GM19328 (cell line): ENCODE measurements at regions not wholly inside any gene's neighbourhood (a gene's known extent, or its start where the extent isn't known, plus 50 kb on each side); places are given as distances from the start of the nearest gene placed in this dataset.
"Not testable (repeated sequence)": the region's sequence is repeated elsewhere in the genome, so short reads cannot be mapped to it uniquely, and the experiment has no call there.

ENCODE experiments used
- ATAC-seq: cut with Tn5 transposase; IDR thresholded peaks from one replicate; pipeline ENCODE4 v1.9.1; 2021; ENCODE audit warnings: mild to moderate bottlenecking, moderate library complexity; ENCODE audit not compliant: unreplicated experiment

DNA sequence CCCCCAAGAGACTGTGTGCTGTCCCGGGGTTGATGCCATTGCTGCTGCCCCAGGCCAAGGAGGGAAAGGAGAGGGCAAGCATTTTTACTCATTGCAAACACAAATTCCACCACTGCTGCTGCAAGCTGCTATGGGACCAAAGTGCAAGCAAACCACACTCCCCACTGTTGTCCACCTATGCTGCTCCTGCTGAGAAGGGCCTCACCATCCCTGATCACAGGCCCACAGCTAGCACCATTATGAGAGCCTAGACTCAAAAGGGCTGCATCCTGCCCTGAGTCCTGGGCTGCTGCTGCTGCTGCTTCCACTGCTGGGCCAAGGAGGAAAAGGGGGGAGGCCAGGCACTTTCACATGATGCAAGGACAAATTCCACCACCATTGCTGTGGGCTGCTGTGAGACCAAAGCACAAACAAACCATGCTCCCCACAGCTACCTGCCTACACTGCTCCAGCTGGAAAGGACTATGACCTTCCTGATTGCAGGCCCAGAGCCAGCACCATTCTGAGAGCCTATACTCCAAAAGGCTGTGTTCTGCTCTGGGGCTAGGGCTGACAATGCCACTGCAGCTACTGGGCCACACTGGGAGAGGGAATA is 218.2 kb upstream of the ZCCHC13 start:
- no peak for ATAC-seq

DNA sequence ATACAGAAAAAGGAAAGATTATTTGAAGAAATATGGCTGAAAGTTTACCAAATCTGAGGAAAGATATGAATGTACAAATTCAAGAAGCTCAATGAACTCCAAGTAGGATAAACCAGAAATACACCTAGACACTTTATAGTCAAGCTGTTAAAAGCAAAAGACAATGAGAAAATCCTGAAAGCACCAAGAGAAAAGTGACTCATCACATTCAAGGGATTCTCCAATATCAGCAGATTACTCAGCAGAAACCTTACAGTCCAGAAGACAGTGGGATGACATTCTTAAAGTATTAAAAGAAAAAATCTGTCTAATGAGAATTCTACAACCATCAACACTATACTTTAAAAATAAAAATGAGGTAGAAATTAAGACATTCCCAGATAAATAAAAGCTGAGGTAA is 223.8 kb upstream of the ZCCHC13 start:
- ATAC-seq, result no peak

DNA sequence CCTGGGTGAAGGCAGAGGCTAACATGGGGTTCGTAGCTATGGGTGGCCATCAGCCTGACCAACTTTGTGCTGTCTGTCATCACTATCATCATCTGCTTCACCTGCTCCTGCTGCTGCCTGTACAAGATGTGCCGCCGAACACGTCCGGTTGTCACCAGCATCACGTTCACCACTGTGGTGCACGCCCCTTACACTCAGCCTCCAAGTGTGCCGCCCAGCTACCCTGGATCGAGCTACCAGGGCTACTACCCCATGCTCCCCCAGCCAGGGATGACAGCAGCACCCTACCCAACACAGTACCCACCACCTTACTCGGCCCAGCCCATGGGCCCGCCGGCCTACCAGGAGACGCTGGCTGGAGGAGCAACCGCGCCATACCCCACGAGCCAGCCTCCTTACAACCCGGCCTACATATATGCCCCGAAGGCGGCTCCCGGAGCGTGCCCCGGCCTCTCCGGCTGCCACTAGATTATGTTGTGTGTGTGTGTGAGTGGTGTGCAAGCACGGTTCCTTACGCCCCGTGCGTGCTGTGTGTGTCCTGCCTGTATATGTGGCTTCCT is 213.4 kb upstream of the XIST start:
- ATAC-seq, result no peak

DNA sequence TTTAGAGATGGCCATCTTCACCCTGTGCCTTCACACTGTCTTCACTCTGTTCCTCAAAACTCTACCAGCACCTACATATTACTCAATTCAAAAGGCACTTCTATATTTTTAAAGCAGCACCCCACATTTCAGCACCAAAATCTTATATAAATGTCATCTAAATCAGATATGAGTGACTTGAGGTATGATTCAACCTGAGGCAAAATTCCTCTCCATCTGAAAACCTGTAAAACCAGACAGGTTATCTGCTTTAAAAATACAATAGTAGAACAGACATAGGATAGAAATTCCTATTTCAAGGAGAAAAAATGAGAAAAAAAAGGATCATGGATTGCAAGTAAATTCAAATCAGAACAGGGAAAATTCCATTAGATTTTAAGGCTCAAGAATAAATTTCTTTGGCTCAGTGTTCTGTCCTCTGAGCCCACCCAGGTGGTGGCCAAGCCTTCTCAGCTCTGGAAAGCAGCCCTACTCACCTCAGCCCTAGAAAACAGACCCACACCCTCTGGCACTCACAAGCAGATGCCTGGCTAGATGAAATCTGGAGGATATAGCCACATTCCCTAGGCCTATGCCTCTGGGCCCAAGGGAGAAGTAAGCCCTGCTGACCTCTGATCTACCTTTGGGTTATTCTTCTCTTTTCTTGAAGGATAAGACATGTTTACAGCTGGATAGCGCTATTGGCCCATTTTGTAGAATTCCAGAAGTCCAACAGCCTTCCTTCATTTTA is 211.1 kb upstream of the XIST start:
- no peak for ATAC-seq

DNA sequence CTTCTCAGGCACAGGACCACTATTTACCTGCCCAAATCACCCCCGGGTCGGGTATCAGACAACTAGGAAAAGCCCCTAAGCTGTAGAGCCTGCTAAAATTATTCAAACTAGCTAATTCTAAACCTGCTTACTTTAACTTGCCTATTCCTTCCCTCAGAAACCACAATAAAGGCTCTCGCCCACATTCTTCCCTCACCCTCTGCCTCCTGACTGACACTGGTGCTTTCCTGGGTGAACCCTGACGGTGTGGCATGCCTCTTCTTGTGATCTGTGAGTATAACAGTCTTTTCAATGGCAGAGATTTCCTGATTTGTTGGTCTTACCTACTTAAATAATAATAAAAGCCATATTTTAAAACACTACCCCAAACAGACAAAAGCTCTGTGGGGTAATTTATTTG is 209.4 kb upstream of the XIST start:
- ATAC-seq, result no peak

DNA sequence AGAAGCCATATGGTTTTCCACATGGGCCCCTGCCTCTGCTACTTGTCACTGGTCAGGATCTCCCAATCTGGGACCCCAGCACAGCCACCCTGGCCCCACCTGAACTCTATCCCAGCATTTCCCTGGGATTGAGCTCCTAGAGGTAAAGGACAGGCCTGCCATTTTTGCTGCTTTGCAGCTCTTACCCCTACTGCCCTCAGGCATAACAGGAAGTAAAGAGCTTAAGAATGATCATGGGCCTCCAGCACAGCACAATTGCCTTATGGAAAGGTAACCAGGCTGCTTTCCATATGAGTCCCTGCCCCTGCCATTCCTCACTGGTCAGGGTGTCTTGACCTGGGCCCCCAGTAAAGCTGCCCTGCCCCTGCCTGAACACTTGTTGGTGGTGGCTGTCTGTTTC is 196.6 kb upstream of the XIST start:
- ATAC-seq, result no peak

DNA sequence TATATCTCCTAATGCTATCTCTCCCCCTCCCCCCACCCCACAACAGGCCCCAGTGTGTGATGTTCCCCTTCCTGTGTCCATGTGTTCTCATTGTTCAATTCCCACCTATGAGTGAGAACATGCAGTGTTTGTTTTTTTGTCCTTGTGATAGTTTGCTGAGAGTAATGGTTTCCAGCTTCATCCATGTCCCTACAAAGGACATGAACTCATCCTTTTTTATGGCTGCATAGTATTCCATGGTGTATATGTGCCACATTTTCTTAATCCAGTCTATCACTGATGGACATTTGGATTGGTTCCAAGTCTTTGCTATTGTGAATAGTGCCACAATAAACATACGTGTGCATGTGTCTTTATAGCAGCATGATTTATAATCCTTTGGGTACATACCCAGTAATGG is 181.6 kb upstream of the XIST start:
- ATAC-seq, result not testable (repeated sequence)

DNA sequence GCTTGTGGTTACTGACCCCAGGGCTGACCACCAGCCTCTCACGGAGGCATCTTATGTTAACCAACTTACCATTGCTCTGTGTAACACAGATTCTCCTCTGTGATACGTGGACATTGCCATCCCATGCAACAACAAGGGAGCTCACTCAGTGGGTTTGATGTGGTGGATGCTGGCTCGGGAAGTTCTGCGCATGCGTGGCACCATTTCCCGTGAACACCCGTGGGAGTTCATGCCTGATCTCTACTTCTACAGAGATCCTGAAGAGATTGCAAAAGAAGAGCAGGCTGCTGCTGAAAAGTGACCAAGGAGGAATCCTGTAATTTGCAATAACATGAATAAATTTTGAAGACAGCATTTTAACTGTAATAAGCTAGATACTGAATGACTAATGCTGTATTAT is 179.0 kb upstream of the XIST start:
- not testable (repeated sequence) for ATAC-seq

DNA sequence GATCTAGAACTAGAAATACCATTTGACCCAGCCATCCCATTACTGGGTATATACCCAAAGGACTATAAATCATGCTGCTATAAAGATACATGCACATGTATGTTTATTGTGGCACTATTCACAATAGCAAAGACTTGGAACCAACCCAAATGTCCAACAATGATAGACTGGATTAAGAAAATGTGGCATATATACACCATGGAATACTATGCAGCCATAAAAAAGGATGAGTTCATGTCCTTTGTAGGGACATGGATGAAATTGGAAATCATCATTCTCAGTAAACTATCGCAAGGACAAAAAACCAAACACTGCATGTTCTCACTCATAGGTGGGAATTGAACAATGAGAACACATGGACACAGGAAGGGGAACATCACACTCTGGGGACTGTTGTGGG is 178.3 kb upstream of the XIST start:
- ATAC-seq, result not testable (repeated sequence)

DNA sequence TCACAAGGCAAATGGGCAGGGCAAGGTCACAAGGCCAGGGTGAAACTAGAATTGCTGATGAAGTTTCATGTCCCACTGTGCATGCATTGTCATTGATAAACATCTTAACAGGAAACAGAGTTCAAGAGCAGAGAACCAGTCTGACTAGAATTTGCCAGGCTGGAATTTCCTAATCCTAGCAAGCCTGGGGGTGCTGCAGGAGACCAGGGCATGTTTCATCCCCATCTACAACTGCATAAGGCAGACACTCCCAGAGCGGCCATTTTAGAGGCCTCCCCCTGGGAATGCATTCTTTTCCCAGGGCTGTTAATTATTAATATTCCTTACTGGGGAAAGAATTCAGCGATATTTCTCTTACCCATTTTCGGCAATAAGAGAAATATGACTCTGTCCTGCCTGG is 172.6 kb upstream of the XIST start:
- ATAC-seq, result not testable (repeated sequence)

DNA sequence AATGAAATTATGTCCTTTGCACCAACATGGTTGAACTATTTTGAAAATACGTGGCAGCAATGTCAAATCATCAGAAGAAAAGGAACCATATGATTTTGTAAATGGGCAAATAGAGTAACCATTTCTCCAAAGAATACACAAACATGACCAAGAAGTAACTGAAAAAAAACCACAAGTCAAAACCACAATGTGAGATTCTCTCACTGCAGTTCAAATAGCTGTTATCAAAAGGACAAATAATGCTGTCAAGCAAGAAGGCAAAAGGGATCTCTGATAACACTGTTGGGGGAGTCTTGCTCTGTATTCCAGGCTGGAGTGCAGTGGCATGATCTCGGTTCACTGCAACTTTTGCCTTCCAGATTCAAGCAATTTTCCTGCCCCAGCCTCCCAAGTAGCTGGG is 170.7 kb upstream of the XIST start:
- ATAC-seq, result no peak

DNA sequence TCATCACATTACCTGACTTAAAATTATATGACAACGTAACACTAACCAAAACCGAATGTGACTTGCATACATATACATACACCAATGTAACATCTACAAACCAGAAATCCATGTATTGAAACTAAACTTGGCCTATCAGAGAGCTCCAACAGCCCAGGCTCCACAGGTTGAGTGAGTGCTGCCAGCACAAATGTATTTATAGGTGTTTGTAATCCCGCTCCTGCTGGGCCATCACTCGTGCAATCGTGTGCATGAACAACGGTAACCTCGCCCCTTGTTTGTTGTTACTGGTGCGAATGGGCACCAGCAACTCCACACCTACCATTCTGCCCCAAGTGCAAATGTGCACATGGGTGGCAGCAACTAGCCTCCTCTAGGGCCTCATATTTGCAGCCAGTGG is 165.7 kb upstream of the XIST start:
- no peak for ATAC-seq

DNA sequence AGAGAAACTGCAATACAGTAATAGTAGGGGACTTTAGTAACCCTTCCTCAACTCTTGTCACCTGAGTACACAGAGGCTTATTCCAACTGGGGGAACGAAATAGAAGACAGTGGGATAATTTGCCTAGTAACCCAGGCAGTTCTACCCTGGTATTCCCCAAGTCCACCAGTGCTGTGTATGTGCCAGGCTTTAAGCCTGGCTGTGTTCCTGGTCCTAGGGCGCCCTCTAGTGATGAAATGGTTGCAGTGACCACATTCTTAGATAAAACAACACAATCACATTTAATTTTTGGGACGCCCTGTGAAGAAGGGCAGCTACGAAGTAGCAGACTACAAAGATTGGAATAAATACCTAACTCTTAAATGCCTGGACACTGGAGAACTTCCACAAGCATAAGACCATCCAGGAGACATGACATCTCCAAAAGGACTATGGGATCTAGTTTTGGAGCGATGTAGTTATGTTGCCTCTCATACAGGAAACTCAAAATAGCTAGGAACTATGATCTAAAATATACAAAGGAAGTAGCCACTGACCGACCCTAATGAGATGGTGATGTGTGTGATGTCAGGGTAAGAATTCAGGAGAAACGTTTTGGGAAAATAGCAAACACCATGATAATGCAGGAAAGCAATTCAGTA is 163.0 kb upstream of the XIST start:
- peak; percentile 73 for ATAC-seq

DNA sequence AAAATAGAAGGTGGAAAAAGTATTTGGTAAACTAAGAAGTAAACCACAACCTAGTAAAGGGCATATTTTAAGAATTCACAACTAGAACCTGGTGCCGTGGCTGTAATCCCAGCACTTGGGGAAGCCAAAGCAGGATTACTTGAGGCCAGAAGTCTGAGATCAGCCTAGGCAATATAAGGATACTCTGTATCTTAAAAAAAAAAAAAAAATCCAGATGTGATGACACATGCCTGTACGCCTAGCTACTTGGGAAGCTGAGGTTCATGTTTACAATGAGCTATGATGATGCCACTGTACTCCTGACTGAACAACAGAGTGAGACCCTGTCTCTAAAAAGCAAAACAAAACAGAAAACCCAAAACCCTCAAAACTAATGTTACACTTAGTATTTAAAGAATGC is 156.5 kb upstream of the XIST start:
- no peak for ATAC-seq

DNA sequence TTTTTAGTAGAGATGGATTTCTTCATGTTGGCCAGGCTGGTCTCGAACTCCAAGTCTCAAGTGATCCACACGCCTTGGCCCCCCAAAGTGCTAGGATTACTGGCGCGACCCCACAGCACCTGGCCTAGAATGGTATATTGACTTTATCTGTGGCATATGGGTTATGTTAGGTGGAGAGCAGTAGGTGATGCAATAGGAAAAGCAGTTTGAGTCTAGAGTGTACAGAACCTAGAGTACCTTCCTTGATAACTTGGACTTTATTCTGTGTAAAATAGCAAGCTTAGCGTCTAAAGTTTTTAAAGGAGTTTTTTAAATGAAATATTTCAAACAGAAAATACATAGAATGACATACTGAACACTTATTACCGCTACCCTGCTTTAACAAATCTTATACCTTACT is 139.5 kb upstream of the XIST start:
- no peak for ATAC-seq

DNA sequence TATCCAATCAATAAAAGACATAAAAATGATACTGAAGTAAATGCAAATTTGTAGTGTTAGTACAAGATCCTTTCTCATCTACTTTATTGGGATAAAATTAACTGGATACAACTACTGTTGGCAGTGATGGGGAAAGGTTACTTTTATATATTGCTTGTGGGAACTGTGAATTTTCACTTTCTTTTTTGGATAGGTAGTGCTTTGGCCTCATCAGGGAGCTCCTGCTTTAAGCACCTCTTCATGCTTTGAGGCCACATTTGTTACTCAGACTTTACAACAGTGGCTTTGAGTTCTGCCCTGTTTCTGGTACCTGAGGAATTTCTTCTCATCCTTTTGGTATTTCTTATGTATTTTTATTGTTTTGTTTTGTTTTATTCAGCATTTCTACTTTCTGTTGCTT is 134.7 kb upstream of the XIST start:
- ATAC-seq, result no peak

DNA sequence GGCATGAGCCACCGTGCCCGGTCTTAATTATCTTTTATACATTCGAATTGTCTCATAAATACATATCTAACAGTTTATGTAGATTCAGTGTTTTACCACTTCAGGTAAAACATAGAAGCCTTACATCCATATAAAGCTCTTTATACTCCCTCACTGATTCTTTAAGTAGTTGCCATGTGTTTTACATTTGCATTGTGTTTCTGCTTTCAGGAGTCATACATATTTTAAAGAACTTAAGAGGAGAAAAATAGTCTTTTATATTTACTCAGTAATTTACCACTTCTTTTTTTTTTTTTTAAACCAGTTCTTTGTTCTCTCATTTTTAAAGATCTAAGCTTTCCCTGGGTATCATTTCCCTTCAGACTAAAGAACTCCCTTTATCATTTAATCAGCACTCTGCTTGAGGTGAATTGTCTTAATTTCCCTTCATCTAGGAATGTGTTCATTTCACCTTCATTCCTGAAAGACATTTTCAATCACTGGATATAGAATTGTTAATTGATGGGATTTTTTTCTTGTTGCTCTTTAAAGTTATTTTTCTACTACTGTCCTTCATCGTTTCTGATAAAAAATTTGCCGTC is 127.1 kb upstream of the XIST start:
- ATAC-seq, result no peak

DNA sequence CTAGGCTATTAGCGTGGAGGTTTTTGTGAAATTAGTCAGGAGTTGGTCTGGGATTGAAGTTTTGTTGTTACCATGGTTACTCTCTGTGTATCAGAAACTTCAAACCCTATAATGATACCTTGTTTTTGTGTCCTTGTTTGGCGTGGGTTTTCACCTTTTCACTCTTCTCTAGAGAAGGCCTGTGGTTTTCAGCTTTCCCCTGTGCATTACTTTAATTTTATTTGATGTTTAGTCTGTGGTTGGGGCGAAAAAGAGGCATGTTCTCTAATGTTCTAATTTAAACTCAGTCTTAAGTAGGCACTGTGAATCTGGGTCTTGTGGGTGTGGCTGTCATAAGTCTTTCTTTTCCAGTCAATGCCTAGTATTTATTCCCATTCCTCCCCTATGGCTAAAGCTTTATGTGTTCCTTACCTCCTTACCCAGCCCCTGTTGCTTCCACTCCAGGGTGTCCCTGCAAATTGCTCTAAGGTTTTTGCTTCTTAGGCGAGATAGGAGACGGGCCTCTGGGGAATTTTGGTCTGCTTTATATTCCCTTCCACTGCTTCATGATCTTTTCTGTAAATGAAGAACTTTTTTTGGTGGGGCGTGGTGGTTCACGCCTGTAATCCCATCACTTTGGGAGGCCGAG is 125.1 kb upstream of the XIST start:
- peak; percentile 68 for ATAC-seq

DNA sequence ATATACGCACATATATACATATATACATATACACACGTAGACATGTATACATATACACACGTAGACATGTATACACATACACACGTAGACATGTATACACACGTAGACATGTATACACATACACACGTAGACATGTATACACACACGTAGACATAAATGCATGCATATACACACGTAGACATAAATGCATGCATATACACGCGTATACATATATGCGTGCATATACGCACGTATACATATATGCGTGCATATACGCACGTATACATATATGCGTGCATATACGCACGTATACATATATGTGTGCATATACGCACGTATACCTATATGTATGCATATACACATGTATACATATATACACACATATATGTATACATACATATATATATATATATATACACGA is 114.9 kb upstream of the XIST start:
- ATAC-seq, result not testable (repeated sequence)

DNA sequence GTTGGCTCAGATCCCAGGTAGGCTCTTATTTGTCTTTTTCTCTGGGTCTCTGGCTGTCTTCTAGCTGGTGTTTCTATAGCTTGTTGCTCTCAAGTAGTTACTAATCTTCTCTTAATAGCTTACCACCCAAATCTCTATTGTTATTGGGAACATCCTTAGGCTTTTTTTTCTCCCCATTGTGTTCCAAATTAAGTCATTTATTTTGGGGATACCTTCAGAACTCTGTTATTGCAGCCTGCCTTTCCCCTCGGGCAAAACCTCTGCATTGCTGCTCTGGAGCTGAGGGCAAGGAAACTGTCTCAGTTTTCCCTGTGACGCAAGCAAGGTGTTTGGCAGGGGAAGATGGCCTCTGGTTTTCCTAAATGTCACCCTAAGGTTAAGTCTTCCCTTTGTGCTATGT is 113.3 kb upstream of the XIST start:
- ATAC-seq, result no peak

DNA sequence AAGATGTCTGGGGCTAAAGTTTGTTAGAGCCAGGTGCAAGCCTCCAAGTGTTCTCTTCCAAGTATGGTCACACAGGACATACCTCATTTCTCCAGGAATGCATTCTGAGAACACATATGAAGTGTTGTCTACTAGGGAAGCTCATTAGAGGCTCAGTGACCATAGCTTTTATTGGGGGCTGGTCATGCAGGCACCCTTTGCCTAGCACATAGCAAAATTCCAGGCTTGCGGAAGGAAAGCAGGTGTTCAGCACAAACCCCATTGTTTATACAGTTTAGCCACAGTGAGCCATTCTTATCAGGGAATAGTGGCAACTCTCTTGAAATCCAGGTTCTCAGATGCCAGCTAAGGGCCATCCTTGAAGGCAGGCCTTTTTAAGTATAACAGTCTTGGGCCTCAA is 112.1 kb upstream of the XIST start:
- no peak for ATAC-seq
